Upper lobe of left lung (tissue), 4 donors: ENCODE measurements at regions not wholly inside any gene's neighbourhood (a gene's known extent, or its start where the extent isn't known, plus 50 kb on each side); places are given as distances from the start of the nearest gene placed in this dataset.

ENCODE experiments used
- EP300 ChIP-seq, 4 donors: sonication (generic); formaldehyde crosslinking; IDR thresholded peaks; one replicate each; pipeline ENCODE4 v1.5.1; 2017; ENCODE audit warnings: antibody characterized with exemption in 4 of 4, control low read depth in 2 of 4
- POLR2AphosphoS5 ChIP-seq, 2 donors: sonication (generic); formaldehyde crosslinking; IDR thresholded peaks; one replicate each; pipeline ENCODE4 v1.5.1; 2017; ENCODE audit warnings: antibody characterized with exemption in 2 of 2
- TF ChIP-seq, protein P1 (sequence below), 6 experiments: fragments of 450-650 bp in 4 of 6; fragments of 200-600 bp in 2 of 6; sonication (generic) in 2 of 6; IDR thresholded peaks; one replicate each; pipeline ENCODE4 v1.5.1; 2016 to 2019; ENCODE audit warnings: antibody characterized with exemption in 6 of 6

DNA sequence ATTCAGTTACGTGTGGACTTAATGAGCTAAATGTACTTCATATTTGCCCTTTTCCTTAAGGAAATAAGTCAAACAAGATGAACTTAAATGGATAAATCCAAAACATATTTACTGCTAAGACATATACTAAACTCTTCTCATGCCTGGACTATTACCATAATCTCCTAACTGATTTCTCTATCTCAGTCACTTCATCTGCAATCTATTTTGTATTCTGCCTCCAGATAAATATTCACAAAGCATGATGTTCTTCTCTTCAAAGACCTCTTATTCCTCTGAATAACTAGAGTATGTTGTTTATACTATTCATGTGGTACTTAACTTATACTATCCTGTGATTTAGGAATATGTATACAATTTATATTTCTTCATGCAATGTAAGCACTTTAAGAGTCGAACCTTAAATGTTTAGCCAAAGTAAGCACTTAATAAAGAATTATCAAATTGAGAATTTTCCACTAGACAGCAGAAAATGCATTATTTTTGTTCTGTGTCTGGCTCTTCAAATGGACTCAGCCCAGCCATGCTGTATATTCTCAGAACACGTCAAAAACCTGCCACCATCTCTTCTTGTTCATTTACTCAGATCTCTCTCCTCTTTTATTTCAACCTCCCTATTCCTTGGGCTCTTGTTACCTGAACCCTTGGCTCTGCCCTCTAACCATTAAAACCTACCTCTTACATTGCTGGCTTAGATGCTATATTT, 79.9 kb upstream of the ARHGAP28 start:
- TF ChIP-seq EP300 (IDR thresholded peaks at IDR 0.05) (no peak), POLR2AphosphoS5 (IDR thresholded peaks at IDR 0.05) (no peak)
- TF ChIP-seq, protein P1, sequence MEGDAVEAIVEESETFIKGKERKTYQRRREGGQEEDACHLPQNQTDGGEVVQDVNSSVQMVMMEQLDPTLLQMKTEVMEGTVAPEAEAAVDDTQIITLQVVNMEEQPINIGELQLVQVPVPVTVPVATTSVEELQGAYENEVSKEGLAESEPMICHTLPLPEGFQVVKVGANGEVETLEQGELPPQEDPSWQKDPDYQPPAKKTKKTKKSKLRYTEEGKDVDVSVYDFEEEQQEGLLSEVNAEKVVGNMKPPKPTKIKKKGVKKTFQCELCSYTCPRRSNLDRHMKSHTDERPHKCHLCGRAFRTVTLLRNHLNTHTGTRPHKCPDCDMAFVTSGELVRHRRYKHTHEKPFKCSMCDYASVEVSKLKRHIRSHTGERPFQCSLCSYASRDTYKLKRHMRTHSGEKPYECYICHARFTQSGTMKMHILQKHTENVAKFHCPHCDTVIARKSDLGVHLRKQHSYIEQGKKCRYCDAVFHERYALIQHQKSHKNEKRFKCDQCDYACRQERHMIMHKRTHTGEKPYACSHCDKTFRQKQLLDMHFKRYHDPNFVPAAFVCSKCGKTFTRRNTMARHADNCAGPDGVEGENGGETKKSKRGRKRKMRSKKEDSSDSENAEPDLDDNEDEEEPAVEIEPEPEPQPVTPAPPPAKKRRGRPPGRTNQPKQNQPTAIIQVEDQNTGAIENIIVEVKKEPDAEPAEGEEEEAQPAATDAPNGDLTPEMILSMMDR (IDR thresholded peaks at IDR 0.05): no peak
